ENCODE measurements at regions not wholly inside any gene's neighbourhood (a gene's known extent, or its start where the extent isn't known, plus 50 kb on each side); places are given as distances from the start of the nearest gene placed in this dataset.

- TF ChIP-seq FOXK2 (IDR thresholded peaks at IDR 0.05) (peak; percentile 32), FOXP1 (IDR thresholded peaks at IDR 0.05) (no peak), FOXP1 (CRISPR knock-in tag; IDR thresholded peaks at IDR 0.05) (no peak), FOXA3 (CRISPR knock-in tag; IDR thresholded peaks at IDR 0.05) (peak; percentile 71), ZNF282 (IDR thresholded peaks at IDR 0.05; ENCODE audit: partially characterized antibody) (no peak), ZNF713 (CRISPR knock-in tag; IDR thresholded peaks at IDR 0.05) (no peak), ZNF251 (CRISPR knock-in tag; IDR thresholded peaks at IDR 0.05) (no peak), THAP7 (CRISPR knock-in tag; IDR thresholded peaks at IDR 0.05) (no peak), ARID3A (IDR thresholded peaks at IDR 0.05; ENCODE audit: low read depth, low read length) (no peak; the same call in 1 of the 2 replicates), ZFX (CRISPR knock-in tag; IDR thresholded peaks at IDR 0.05; ENCODE audit: low read depth) (peak; percentile 4; the same call in 1 of the 2 replicates), ZMYM3 (CRISPR knock-in tag; IDR thresholded peaks at IDR 0.05) (peak; percentile 6; the same call in 1 of the 2 replicates), FOXO1 (CRISPR knock-in tag; IDR thresholded peaks at IDR 0.05) (no peak), SMAD9 (CRISPR knock-in tag; IDR thresholded peaks at IDR 0.05) (no peak), ZMAT3 (CRISPR knock-in tag; conservative IDR thresholded peaks at IDR 0.05) (no peak; the same call in none of the 2 replicates)
- TF ChIP-seq, protein P1, sequence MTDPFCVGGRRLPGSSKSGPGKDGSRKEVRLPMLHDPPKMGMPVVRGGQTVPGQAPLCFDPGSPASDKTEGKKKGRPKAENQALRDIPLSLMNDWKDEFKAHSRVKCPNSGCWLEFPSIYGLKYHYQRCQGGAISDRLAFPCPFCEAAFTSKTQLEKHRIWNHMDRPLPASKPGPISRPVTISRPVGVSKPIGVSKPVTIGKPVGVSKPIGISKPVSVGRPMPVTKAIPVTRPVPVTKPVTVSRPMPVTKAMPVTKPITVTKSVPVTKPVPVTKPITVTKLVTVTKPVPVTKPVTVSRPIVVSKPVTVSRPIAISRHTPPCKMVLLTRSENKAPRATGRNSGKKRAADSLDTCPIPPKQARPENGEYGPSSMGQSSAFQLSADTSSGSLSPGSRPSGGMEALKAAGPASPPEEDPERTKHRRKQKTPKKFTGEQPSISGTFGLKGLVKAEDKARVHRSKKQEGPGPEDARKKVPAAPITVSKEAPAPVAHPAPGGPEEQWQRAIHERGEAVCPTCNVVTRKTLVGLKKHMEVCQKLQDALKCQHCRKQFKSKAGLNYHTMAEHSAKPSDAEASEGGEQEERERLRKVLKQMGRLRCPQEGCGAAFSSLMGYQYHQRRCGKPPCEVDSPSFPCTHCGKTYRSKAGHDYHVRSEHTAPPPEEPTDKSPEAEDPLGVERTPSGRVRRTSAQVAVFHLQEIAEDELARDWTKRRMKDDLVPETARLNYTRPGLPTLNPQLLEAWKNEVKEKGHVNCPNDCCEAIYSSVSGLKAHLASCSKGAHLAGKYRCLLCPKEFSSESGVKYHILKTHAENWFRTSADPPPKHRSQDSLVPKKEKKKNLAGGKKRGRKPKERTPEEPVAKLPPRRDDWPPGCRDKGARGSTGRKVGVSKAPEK (CRISPR knock-in tag; IDR thresholded peaks at IDR 0.05; ENCODE audit: borderline replicate concordance) = no peak
- TF ChIP-seq, protein P2, sequence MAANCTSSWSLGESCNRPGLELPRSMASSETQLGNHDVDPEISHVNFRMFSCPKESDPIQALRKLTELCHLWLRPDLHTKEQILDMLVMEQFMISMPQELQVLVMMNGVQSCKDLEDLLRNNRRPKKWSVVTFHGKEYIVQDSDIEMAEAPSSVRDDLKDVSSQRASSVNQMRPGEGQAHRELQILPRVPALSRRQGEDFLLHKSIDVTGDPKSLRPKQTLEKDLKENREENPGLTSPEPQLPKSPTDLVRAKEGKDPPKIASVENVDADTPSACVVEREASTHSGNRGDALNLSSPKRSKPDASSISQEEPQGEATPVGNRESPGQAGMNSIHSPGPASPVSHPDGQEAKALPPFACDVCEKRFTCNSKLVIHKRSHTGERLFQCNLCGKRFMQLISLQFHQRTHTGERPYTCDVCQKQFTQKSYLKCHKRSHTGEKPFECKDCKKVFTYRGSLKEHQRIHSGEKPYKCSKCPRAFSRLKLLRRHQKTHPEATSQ (CRISPR knock-in tag; IDR thresholded peaks at IDR 0.05; ENCODE audit: borderline replicate concordance) = no peak
- TF ChIP-seq, protein P3, sequence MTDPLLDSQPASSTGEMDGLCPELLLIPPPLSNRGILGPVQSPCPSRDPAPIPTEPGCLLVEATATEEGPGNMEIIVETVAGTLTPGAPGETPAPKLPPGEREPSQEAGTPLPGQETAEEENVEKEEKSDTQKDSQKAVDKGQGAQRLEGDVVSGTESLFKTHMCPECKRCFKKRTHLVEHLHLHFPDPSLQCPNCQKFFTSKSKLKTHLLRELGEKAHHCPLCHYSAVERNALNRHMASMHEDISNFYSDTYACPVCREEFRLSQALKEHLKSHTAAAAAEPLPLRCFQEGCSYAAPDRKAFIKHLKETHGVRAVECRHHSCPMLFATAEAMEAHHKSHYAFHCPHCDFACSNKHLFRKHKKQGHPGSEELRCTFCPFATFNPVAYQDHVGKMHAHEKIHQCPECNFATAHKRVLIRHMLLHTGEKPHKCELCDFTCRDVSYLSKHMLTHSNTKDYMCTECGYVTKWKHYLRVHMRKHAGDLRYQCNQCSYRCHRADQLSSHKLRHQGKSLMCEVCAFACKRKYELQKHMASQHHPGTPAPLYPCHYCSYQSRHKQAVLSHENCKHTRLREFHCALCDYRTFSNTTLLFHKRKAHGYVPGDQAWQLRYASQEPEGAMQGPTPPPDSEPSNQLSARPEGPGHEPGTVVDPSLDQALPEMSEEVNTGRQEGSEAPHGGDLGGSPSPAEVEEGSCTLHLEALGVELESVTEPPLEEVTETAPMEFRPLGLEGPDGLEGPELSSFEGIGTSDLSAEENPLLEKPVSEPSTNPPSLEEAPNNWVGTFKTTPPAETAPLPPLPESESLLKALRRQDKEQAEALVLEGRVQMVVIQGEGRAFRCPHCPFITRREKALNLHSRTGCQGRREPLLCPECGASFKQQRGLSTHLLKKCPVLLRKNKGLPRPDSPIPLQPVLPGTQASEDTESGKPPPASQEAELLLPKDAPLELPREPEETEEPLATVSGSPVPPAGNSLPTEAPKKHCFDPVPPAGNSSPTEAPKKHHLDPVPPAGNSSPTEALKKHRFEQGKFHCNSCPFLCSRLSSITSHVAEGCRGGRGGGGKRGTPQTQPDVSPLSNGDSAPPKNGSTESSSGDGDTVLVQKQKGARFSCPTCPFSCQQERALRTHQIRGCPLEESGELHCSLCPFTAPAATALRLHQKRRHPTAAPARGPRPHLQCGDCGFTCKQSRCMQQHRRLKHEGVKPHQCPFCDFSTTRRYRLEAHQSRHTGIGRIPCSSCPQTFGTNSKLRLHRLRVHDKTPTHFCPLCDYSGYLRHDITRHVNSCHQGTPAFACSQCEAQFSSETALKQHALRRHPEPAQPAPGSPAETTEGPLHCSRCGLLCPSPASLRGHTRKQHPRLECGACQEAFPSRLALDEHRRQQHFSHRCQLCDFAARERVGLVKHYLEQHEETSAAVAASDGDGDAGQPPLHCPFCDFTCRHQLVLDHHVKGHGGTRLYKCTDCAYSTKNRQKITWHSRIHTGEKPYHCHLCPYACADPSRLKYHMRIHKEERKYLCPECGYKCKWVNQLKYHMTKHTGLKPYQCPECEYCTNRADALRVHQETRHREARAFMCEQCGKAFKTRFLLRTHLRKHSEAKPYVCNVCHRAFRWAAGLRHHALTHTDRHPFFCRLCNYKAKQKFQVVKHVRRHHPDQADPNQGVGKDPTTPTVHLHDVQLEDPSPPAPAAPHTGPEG (CRISPR knock-in tag; IDR thresholded peaks at IDR 0.05) = no peak
Measured at GRCh38 chr1:234724516-234725176, 114.7 kb upstream of the IRF2BP2 start (continued).
